HCT116 (cell line): ENCODE measurements at regions not wholly inside any gene's neighbourhood (a gene's known extent, or its start where the extent isn't known, plus 50 kb on each side); places are given as distances from the start of the nearest gene placed in this dataset.
A peak's percentile ranks its signal among the peaks of the same experiment; 100 is the strongest.

Experiments used
- ATAC-seq: fragments of 200-7000 bp; cut with Tn5 transposase; 2 replicates; pipeline ENCODE4 v1.9.1; 2020; ENCODE audit warnings: mild to moderate bottlenecking, moderate library complexity
- BruUV-seq: library from RNA; stranded (reverse); fragments of 400-500 nt; replicated peaks from 2 replicates; lab custom pipeline; 2021; lab: Mats Ljungman, UMichigan
- CTCF ChIA-PET: fragments of 300-600 bp; sonication (Branson Sonifier 250); formaldehyde crosslinking; loops from one replicate; lab custom pipeline; 2021; ENCODE audit warnings: antibody characterized with exemption; lab: Charles Lee
- POLR2A ChIA-PET: fragments of 300-600, 350-600 bp; sonication (Branson Sonifier 250); formaldehyde crosslinking; loops from one replicate; lab custom pipeline; 2021; ENCODE audit warnings: antibody characterized with exemption; lab: Charles Lee
- RAD21 ChIA-PET, 2 experiments: fragments of 300-600 bp; sonication (Branson Sonifier 250); formaldehyde crosslinking; loops; one replicate each; lab custom pipeline; 2023; ENCODE audit warnings: low total read pairs in 2 of 2; ENCODE audit not compliant: uncharacterized antibody in 2 of 2, unreplicated experiment in 2 of 2, low non-redundant PET in 1 of 2; lab: Charles Lee
- DNase-seq: peaks from one replicate; pipeline ENCODE4 v3.0.0-alpha.2; 2010; ENCODE audit warnings: low read depth, low spot score
- H2AFZ ChIP-seq: fragments of 200-600 bp; shearing (Covaris generic), sonication (generic); 2 replicates; pipeline ENCODE4 v1.6.1; 2017; ENCODE audit warnings: low read depth, mixed run types, mixed read lengths, antibody characterized with exemption, low read length; ENCODE audit not compliant: poor library complexity, severe bottlenecking
- H3K27ac ChIP-seq: 2 replicates; pipeline ENCODE4 v1.5.1; 2012; ENCODE audit warnings: low read depth, low read length
- H3K27me3 ChIP-seq: fragments of 200-600 bp; sonication (generic); 2 replicates; pipeline ENCODE4 v1.6.1; 2016; ENCODE audit warnings: mixed run types, low read length, mixed read lengths; ENCODE audit not compliant: insufficient read depth
- H3K36me3 ChIP-seq, 2 experiments: fragments of 200-500 bp in 1 of 2; fragments of 200-600 bp in 1 of 2; sonication (Bioruptor generic) in 1 of 2; sonication (generic) in 1 of 2; 2 replicates each; pipeline versions ENCODE4 v1.5.1 to v1.6.1; 2014 to 2016; ENCODE audit warnings: low read length in 2 of 2, inconsistent platforms in 1 of 2, mixed read lengths in 1 of 2, mixed run types in 1 of 2; ENCODE audit not compliant: insufficient read depth in 2 of 2, control insufficient read depth in 1 of 2
- H3K4me1 ChIP-seq, 2 experiments: fragments of 200-600 bp in 1 of 2; sonication (generic) in 1 of 2; 2 replicates each; pipeline versions ENCODE4 v1.5.1 to v1.6.1; 2012 to 2017; ENCODE audit warnings: low read length in 2 of 2, inconsistent platforms in 1 of 2, mild to moderate bottlenecking in 1 of 2, mixed read lengths in 1 of 2, mixed run types in 1 of 2, moderate library complexity in 1 of 2; ENCODE audit not compliant: insufficient read depth in 2 of 2, control insufficient read depth in 1 of 2
- H3K4me2 ChIP-seq: fragments of 200-600 bp; sonication (generic); 2 replicates; pipeline ENCODE4 v1.6.1; 2017; ENCODE audit warnings: mixed run types, low read length, mixed read lengths
- H3K4me3 ChIP-seq, 2 experiments: fragments of 200-600 bp in 1 of 2; sonication (generic) in 1 of 2; replicated peaks in 1 of 2; 2 replicates each; pipeline ENCODE4 v1.5.1; 2011 to 2016; ENCODE audit warnings: low read length in 2 of 2, control low read depth in 1 of 2, low read depth in 1 of 2, mild to moderate bottlenecking in 1 of 2, mixed read lengths in 1 of 2, mixed run types in 1 of 2
- H3K79me2 ChIP-seq: fragments of 200-600 bp; sonication (generic); 2 replicates; pipeline ENCODE4 v1.6.1; 2017; ENCODE audit warnings: mild to moderate bottlenecking, mixed run types, low read length, moderate library complexity, mixed read lengths; ENCODE audit not compliant: insufficient read depth
- H3K9ac ChIP-seq: fragments of 200-600 bp; sonication (generic); 2 replicates; pipeline ENCODE4 v1.6.1; 2016; ENCODE audit warnings: low read length, mixed read lengths
- H3K9me2 ChIP-seq: fragments of 200-600 bp; sonication (generic), shearing (Covaris generic); 2 replicates; pipeline ENCODE4 v1.6.1; 2017; ENCODE audit warnings: mixed run types, mild to moderate bottlenecking, moderate library complexity; ENCODE audit not compliant: insufficient read depth
- H3K9me3 ChIP-seq, 2 experiments: fragments of 200-500 bp in 1 of 2; fragments of 200-600 bp in 1 of 2; sonication (Bioruptor generic) in 1 of 2; sonication (generic) in 1 of 2; 2 replicates each; pipeline ENCODE4 v1.6.1; 2014 to 2017; ENCODE audit warnings: low read length in 2 of 2, mixed read lengths in 2 of 2, inconsistent platforms in 1 of 2, low read depth in 1 of 2, mild to moderate bottlenecking in 1 of 2, mixed run types in 1 of 2, moderate library complexity in 1 of 2; ENCODE audit not compliant: control insufficient read depth in 1 of 2, insufficient read depth in 1 of 2
- H4K20me1 ChIP-seq: fragments of 200-600 bp; sonication (generic), shearing (Covaris generic); 2 replicates; pipeline ENCODE4 v1.6.1; 2017; ENCODE audit warnings: mixed run types, mild to moderate bottlenecking, moderate library complexity; ENCODE audit not compliant: insufficient read depth
- CEBPB ChIP-seq: IDR thresholded peaks from 2 replicates; pipeline ENCODE4 v1.6.1; 2012; ENCODE audit warnings: low read depth
- ELF1 ChIP-seq: IDR thresholded peaks from 2 replicates; pipeline ENCODE4 v1.6.1; 2012; ENCODE audit warnings: low read depth, borderline replicate concordance
- EZH2phosphoT487 ChIP-seq: fragments of 200-600 bp; IDR thresholded peaks from 2 replicates; pipeline ENCODE4 v1.6.1; 2018; ENCODE audit warnings: antibody characterized with exemption, borderline replicate concordance
- POLR2A ChIP-seq: IDR thresholded peaks from 2 replicates; pipeline ENCODE4 v1.7.0; 2011; ENCODE audit warnings: borderline replicate concordance; ENCODE audit not compliant: insufficient read depth, insufficient read length; ENCODE audit errors: extremely low read depth
- POLR2AphosphoS5 ChIP-seq: IDR thresholded peaks from 2 replicates; pipeline ENCODE4 v1.6.1; 2011; ENCODE audit warnings: mild to moderate bottlenecking, low read depth, low read length, moderate library complexity
- TCF7L2 ChIP-seq: IDR thresholded peaks from 2 replicates; pipeline ENCODE4 v1.7.0; 2011; ENCODE audit warnings: borderline replicate concordance, inconsistent platforms; ENCODE audit not compliant: insufficient read depth, insufficient read length; ENCODE audit errors: extremely low read depth
- YY1 ChIP-seq: IDR thresholded peaks from 2 replicates; pipeline ENCODE4 v1.6.1; 2011; ENCODE audit warnings: low read length, low read depth, moderate library complexity, mild to moderate bottlenecking; ENCODE audit not compliant: insufficient replicate concordance; ENCODE audit errors: extremely low read depth
- ZNF274 ChIP-seq: fragments of 200-500 bp; sonication (Bioruptor generic); IDR thresholded peaks from 2 replicates; pipeline ENCODE4 v1.6.1; 2014; ENCODE audit warnings: mild to moderate bottlenecking, low read depth, low read length, inconsistent platforms
- intact Hi-C: fragments of 100-400 bp; cut with micrococcal nuclease; formaldehyde crosslinking; loops from 2 replicates; pipeline ENCODE4 v1.10.0; 2022
- TF ChIP-seq, protein P1 (sequence below): IDR thresholded peaks from 2 replicates; pipeline ENCODE4 v1.6.1; 2012; ENCODE audit warnings: low read depth
- TF ChIP-seq, protein P2 (sequence below), 3 experiments: fragments of 200-600 bp in 1 of 3; sonication (generic) in 1 of 3; IDR thresholded peaks in 2 of 3; conservative IDR thresholded peaks in 1 of 3; 2 replicates each; pipeline ENCODE4 v1.5.1; 2012 to 2017; ENCODE audit warnings: low read depth in 2 of 3, low read length in 2 of 3, antibody characterized with exemption in 1 of 3, borderline replicate concordance in 1 of 3, control low read depth in 1 of 3, mild to moderate bottlenecking in 1 of 3, mixed read lengths in 1 of 3, mixed run types in 1 of 3, moderate library complexity in 1 of 3; ENCODE audit not compliant: insufficient read depth in 1 of 3
- TF ChIP-seq, protein P3 (sequence below): IDR thresholded peaks from 2 replicates; pipeline ENCODE4 v1.6.1; 2012

DNA sequence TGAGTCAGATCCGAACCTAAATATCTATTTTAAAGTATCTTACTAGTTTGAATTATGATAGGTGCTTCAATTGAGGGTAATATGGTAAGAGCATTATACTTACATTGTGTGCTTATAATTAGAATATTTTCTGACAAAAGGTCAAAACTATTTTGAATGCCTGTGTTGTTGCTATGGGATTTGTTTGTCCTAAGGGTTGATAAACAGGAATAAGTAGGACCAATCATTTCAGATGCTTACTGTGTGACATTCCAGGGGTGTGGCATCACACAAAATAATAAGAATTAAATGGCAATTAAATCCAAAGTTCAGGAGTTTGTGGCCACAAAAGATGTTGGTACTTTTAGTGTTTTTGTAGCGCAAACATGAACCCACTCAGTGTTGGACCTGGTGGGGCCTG, 256.2 kb upstream of the DDHD1 start:
- CTCF ChIA-PET = no interaction called here
- no peak overlapping the region for H3K4me3 ChIP-seq
- RAD21 ChIA-PET = no interaction called here
- H3K27ac ChIP-seq = no peak overlapping the region
- no peaks in the 10 kb centered on the region for H3K9me2 ChIP-seq
- no peak overlapping the region for H2AFZ ChIP-seq
- POLR2A ChIA-PET = no interaction called here
- no peak overlapping the region for H3K9ac ChIP-seq
- intact Hi-C loops = no loop called here
- no peak for DNase-seq
- peak overlapping the region; percentile 30; the same call in 1 of the 2 replicates for H3K4me2 ChIP-seq
- no peak for TF ChIP-seq EZH2phosphoT487
- TF ChIP-seq ELF1 = no peak
- TF ChIP-seq POLR2AphosphoS5 = no peak
- TF ChIP-seq ZNF274 = no peak
- TF ChIP-seq CEBPB = no peak
- TF ChIP-seq TCF7L2 = no peak
- TF ChIP-seq POLR2A = no peak
- TF ChIP-seq, protein P1, sequence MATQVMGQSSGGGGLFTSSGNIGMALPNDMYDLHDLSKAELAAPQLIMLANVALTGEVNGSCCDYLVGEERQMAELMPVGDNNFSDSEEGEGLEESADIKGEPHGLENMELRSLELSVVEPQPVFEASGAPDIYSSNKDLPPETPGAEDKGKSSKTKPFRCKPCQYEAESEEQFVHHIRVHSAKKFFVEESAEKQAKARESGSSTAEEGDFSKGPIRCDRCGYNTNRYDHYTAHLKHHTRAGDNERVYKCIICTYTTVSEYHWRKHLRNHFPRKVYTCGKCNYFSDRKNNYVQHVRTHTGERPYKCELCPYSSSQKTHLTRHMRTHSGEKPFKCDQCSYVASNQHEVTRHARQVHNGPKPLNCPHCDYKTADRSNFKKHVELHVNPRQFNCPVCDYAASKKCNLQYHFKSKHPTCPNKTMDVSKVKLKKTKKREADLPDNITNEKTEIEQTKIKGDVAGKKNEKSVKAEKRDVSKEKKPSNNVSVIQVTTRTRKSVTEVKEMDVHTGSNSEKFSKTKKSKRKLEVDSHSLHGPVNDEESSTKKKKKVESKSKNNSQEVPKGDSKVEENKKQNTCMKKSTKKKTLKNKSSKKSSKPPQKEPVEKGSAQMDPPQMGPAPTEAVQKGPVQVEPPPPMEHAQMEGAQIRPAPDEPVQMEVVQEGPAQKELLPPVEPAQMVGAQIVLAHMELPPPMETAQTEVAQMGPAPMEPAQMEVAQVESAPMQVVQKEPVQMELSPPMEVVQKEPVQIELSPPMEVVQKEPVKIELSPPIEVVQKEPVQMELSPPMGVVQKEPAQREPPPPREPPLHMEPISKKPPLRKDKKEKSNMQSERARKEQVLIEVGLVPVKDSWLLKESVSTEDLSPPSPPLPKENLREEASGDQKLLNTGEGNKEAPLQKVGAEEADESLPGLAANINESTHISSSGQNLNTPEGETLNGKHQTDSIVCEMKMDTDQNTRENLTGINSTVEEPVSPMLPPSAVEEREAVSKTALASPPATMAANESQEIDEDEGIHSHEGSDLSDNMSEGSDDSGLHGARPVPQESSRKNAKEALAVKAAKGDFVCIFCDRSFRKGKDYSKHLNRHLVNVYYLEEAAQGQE = no peak
- no peak for TF ChIP-seq YY1
- TF ChIP-seq, protein P2, sequence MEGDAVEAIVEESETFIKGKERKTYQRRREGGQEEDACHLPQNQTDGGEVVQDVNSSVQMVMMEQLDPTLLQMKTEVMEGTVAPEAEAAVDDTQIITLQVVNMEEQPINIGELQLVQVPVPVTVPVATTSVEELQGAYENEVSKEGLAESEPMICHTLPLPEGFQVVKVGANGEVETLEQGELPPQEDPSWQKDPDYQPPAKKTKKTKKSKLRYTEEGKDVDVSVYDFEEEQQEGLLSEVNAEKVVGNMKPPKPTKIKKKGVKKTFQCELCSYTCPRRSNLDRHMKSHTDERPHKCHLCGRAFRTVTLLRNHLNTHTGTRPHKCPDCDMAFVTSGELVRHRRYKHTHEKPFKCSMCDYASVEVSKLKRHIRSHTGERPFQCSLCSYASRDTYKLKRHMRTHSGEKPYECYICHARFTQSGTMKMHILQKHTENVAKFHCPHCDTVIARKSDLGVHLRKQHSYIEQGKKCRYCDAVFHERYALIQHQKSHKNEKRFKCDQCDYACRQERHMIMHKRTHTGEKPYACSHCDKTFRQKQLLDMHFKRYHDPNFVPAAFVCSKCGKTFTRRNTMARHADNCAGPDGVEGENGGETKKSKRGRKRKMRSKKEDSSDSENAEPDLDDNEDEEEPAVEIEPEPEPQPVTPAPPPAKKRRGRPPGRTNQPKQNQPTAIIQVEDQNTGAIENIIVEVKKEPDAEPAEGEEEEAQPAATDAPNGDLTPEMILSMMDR (IDR thresholded peaks at IDR 0.05 in 2 of 3, conservative IDR thresholded peaks at IDR 0.05 in 1 of 3; ENCODE audit: borderline replicate concordance in 1 of 3, insufficient read depth in 1 of 3, low read depth in 2 of 3, low read length in 2 of 3) = no peak
- TF ChIP-seq, protein P3, sequence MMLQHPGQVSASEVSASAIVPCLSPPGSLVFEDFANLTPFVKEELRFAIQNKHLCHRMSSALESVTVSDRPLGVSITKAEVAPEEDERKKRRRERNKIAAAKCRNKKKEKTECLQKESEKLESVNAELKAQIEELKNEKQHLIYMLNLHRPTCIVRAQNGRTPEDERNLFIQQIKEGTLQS = no peak
- no peak for ATAC-seq
- H3K79me2 ChIP-seq = no peaks in the 10 kb centered on the region
- H4K20me1 ChIP-seq = no peaks in the 10 kb centered on the region
- no peaks in the 10 kb centered on the region for H3K9me3 ChIP-seq
- no TSS peak for BruUV-seq
- H3K4me1 ChIP-seq = peaks cover 7 to 20% of the 10 kb centered on the region in 2 experiments
- H3K36me3 ChIP-seq = no peaks in the 10 kb centered on the region
- H3K27me3 ChIP-seq = no peaks in the 10 kb centered on the region
